ENCODE measurements at regions not wholly inside any gene's neighbourhood (a gene's known extent, or its start where the extent isn't known, plus 50 kb on each side); places are given as distances from the start of the nearest gene placed in this dataset.

GRCh38 chr9:126049088-126049487 is 277.5 kb upstream of the MVB12B start:
- TF ChIP-seq CTCF (IDR thresholded peaks at IDR 0.05; ENCODE audit: extremely low read depth in 1 of 2, insufficient read depth in 1 of 2, low read depth in 1 of 2, low read length in 2 of 2) (no peak), EZH2 (IDR thresholded peaks at IDR 0.05; ENCODE audit: borderline replicate concordance, low read depth, low read length, severe bottlenecking) (no peak), MAX (IDR thresholded peaks at IDR 0.05; ENCODE audit: insufficient read depth, insufficient read length) (no peak), MYC (IDR thresholded peaks at IDR 0.05; ENCODE audit: low read depth, low read length) (no peak), POLR2AphosphoS5 (IDR thresholded peaks at IDR 0.05; ENCODE audit: insufficient read depth, low read depth, low read length) (no peak)

Data from endothelial cell of umbilical vein (primary cell).